GM18505 (cell line): ENCODE measurements at regions not wholly inside any gene's neighbourhood (a gene's known extent, or its start where the extent isn't known, plus 50 kb on each side); places are given as distances from the start of the nearest gene placed in this dataset.

ENCODE experiments used
- ATAC-seq: cut with Tn5 transposase; IDR thresholded peaks from one replicate; pipeline ENCODE4 v1.9.1; 2021; ENCODE audit not compliant: unreplicated experiment
- POLR2A ChIP-seq: IDR thresholded peaks from 4 replicates; pipeline ENCODE4 v1.6.1; 2011; ENCODE audit warnings: borderline replicate concordance; ENCODE audit not compliant: insufficient read depth, insufficient read length; ENCODE audit errors: extremely low read depth

DNA sequence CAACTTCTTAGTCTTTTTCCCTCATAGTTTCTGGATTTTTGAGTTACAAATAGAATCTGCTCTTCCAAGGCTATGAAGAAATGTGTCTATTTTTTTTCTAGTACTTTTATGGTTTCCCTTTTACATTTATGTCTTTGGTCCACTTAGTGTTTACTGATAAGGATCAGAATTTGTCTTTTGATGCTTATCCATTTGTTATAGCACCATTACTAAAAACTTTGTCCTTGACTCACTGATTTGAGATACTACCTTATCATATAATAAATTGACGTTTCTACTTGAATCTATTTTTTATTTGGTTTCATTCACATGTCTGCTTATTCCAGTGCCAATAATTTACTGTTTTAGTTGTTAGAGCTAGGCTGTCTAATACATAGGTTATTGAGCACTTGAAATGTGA, 161.1 kb upstream of the DPYD start:
- no peak for ATAC-seq
- TF ChIP-seq POLR2A, result no peak

DNA sequence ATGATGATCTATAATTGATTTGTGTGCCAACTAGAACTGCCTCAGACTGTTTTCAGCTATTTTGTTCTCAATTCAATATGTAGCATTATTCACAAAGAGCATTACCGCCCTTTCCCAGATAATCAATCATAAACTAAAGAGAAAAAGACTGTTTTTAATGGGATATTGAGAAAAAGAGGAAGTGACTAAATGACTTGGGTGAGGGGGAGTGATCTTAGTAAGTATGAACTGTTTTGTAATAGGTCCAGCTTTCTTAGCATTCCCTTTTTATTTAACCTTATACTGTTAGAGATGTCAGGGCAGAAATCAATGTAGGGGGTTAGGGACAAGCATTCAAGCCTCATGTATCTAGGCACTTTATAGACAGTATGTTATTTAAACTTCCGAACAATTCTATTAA, 157.8 kb upstream of the DPYD start:
- no peak for TF ChIP-seq POLR2A
- no peak for ATAC-seq

DNA sequence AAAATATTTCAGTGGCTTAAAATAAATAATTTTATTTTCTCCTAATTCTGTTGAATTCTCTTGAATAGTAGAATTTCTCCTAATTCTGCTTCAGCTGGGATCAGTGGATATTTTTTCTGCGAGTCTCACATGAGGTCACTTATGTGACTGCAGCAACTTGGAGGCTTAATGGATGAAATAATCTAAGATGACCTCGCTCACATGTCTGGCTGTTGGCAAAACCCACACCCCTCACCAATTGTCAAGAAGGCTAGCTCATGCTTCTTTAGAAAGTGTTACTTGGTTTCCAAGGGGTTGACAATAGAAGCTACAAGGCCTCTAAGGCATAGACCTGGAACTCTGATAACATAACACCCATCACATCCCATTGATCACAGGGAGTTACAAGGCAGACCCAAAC, 156.9 kb upstream of the DPYD start:
- ATAC-seq, result no peak
- no peak for TF ChIP-seq POLR2A

DNA sequence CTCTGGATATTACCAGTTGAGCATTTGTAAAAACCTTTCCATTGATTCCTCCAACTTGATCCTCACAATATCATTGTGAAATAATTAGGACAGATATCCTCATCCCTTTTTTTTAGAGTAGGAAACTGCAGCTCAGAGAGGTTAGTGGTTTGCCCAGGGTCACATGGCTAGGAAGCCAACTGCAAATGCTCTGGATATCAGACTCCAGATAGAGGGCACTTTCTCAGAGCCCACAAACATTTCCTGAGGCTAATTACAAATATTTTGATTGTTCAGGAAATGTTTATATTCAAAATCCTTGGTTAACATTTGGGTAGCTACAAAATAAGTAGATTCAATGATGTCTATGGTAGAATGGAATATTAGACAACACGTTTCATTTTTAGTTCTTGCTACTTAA, 154.8 kb upstream of the DPYD start:
- no peak for TF ChIP-seq POLR2A
- no peak for ATAC-seq

- ATAC-seq, result no peak
- no peak for TF ChIP-seq POLR2A
These were observed 153.0 kb upstream of the DPYD start for GRCh38 chr1:98073823-98074222.

DNA sequence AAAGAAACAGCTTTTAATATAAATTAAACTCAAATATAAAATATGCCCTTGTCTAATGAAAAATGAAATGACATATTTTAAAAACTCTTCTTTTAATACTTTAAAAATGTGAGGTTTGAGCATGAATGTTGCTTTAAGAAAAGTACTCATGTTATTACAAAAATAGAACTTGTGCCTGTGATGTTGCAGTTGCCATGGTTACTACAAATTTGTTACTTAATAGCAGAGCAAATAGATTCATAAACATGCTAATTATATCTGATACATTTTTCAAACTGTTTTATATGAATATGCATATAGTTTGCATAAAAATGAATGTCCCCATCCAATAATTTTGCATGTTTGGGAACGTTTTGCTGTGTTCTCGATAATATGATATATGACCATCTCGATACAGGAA, 152.3 kb upstream of the DPYD start:
- ATAC-seq, result no peak
- TF ChIP-seq POLR2A, result no peak

- ATAC-seq, result no peak
- TF ChIP-seq POLR2A, result no peak
These were observed 151.2 kb upstream of the DPYD start for GRCh38 chr1:98072047-98072446.

DNA sequence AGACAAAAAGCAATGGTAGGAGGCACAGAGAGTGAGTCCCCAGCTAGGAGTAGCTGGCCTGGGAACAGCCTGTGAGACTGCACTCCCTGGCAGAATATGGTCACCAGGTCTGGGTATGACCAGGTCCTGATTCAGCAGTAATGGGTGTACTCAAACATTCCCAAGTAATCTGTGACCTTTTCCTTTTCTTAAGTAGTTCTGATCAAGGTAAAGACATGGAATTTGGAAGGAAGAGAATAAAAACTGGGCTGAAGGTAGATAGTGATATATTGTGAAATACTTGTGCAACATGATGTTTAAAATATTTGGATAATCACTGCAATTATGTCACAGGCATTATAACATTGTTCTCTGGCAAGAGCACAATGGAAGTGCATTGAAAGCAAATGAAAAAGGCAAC, 147.2 kb upstream of the DPYD start:
- no peak for TF ChIP-seq POLR2A
- ATAC-seq, result no peak

- ATAC-seq, result no peak
- no peak for TF ChIP-seq POLR2A
These were observed 146.1 kb upstream of the DPYD start for GRCh38 chr1:98066911-98067310.

DNA sequence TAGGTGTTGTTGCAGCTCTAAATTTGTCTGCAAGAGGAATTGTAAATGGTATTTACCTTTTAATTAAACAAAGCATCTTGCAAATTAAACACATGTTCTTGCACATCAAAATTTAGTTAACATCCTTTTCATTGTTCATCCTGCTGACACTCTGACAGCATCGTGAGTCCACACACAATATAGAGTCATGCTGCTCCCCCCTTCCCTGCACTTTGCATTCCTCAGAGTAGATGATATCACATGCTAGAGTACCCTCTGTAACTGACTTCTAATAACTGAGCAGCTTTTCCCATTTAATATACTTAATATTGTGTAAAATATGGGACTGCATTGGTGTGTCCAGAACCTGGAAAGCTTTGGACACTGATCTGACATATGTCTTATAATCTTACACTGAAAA, 138.8 kb upstream of the DPYD start:
- ATAC-seq, result no peak
- no peak for TF ChIP-seq POLR2A

- TF ChIP-seq POLR2A, result no peak
- no peak for ATAC-seq
These were observed 137.8 kb upstream of the DPYD start for GRCh38 chr1:98058676-98059075.

- TF ChIP-seq POLR2A, result no peak
- ATAC-seq, result no peak
These were observed 136.5 kb upstream of the DPYD start for GRCh38 chr1:98057236-98057910.

GRCh38 chr1:98056781-98057180, 135.9 kb upstream of the DPYD start:
- ATAC-seq, result no peak
- no peak for TF ChIP-seq POLR2A

- ATAC-seq, result no peak
- no peak for TF ChIP-seq POLR2A
These were observed 134.6 kb upstream of the DPYD start for GRCh38 chr1:98055457-98055856.

DNA sequence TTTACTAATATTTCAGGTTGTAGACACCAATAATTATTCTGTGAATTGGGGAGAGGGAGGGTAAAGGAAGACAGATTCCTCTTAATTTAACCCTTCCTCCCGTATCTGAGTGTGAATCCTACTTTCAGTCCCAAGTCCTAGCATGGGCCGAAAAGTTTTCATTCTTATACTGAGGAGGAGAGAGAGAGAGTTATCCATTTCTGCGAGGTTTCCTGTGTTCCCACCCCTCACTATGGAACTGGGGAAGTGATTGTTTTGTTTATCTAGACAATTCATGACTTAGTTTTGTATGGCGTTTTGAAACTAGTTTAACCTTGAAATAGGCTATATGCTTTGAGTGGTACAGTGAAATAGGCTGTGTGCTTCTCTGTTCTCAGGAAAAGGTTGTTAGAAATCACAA, 134.0 kb upstream of the DPYD start:
- no peak for ATAC-seq
- no peak for TF ChIP-seq POLR2A
